Bronchial epithelial cell (primary cell): ENCODE measurements at regions not wholly inside any gene's neighbourhood (a gene's known extent, or its start where the extent isn't known, plus 50 kb on each side); places are given as distances from the start of the nearest gene placed in this dataset.

Experiments
- DNase-seq: peaks from one replicate; pipeline ENCODE4 v3.0.0-alpha.2; 2010; ENCODE audit warnings: low read depth
- FAIRE-seq: peaks from 2 replicates; lab custom pipeline; 2011; peaks lifted over from hg19 to GRCh38; lab: Jason Lieb, UNC
- H3K27me3 ChIP-seq: 2 replicates; pipeline ENCODE4 v1.5.1; 2011; ENCODE audit warnings: low read length; ENCODE audit not compliant: control insufficient read depth, insufficient read depth
- H3K36me3 ChIP-seq: 2 replicates; pipeline ENCODE4 v1.5.1; 2011; ENCODE audit warnings: low read length; ENCODE audit not compliant: control insufficient read depth, insufficient read depth
- H3K4me3 ChIP-seq: 2 replicates; pipeline ENCODE4 v1.5.1; 2011; ENCODE audit warnings: mild to moderate bottlenecking, low read depth, low read length, control low read depth
- CTCF ChIP-seq: IDR thresholded peaks from 2 replicates; pipeline ENCODE4 v1.5.1; 2011; ENCODE audit warnings: mild to moderate bottlenecking, moderate library complexity, low read length, control low read depth, inconsistent platforms; ENCODE audit not compliant: insufficient read depth, severe bottlenecking

- Histone ChIP-seq H3K27me3 (no peaks in the 10 kb centered on the region), H3K36me3 (no peaks in the 10 kb centered on the region), H3K4me3 (no peak overlapping the region)
- no peak for DNase-seq
- FAIRE-seq: peak; percentile 91
- TF ChIP-seq CTCF: no peak
Observed at GRCh38 chr1:163807331-163808049, 485.7 kb downstream of the NUF2 start.

- H3K36me3 ChIP-seq: no peaks in the 10 kb centered on the region
- no peak overlapping the region for H3K4me3 ChIP-seq
- no peak for TF ChIP-seq CTCF
- H3K27me3 ChIP-seq: no peaks in the 10 kb centered on the region
- DNase-seq: no peak
- FAIRE-seq: no peak
Observed at GRCh38 chr1:163813251-163813650, 491.5 kb downstream of the NUF2 start.

- TF ChIP-seq CTCF: no peak
- no peak for FAIRE-seq
Observed at GRCh38 chr1:163820226-163820625, 498.5 kb downstream of the NUF2 start.

GRCh38 chr1:163820766-163821165 is 499.0 kb downstream of the NUF2 start:
- FAIRE-seq (no peak), DNase-seq (peak; percentile 14)
- Histone ChIP-seq H3K4me3 (no peak overlapping the region), H3K36me3 (no peaks in the 10 kb centered on the region), H3K27me3 (no peaks in the 10 kb centered on the region)
- no peak for TF ChIP-seq CTCF

More at GRCh38 chr1:163820226-163820625, 498.5 kb downstream of the NUF2 start:
- Histone ChIP-seq H3K27me3 (no peaks in the 10 kb centered on the region), H3K36me3 (no peaks in the 10 kb centered on the region), H3K4me3 (no peak overlapping the region)
- no peak for DNase-seq

- no peaks in the 10 kb centered on the region for H3K36me3 ChIP-seq
- no peaks in the 10 kb centered on the region for H3K27me3 ChIP-seq
- FAIRE-seq (peak; percentile 58), DNase-seq (peak; percentile 44)
- no peak for TF ChIP-seq CTCF
- no peak overlapping the region for H3K4me3 ChIP-seq
Observed at GRCh38 chr1:163821679-163822078, 499.9 kb downstream of the NUF2 start.

GRCh38 chr1:163823017-163823416 is 501.3 kb downstream of the NUF2 start:
- Histone ChIP-seq H3K36me3 (no peaks in the 10 kb centered on the region), H3K27me3 (no peaks in the 10 kb centered on the region), H3K4me3 (no peak overlapping the region)
- no peak for FAIRE-seq
- no peak for DNase-seq
- no peak for TF ChIP-seq CTCF
